NCI-H1694 (cell line): ENCODE measurements at regions not wholly inside any gene's neighbourhood (a gene's known extent, or its start where the extent isn't known, plus 50 kb on each side); places are given as distances from the start of the nearest gene placed in this dataset.

ENCODE experiments used
- DNase-seq: peaks from one replicate; lab custom pipeline; 2025; lab: John Stamatoyannopoulos, UW

- DNase-seq: no peak
Observed at GRCh38 chr1:71264039-71264438, 183.2 kb upstream of the ZRANB2 start.

GRCh38 chr1:71262970-71263369 is 182.1 kb upstream of the ZRANB2 start:
- DNase-seq: no peak

- no peak for DNase-seq
Observed at GRCh38 chr1:71252900-71253299, 172.1 kb upstream of the ZRANB2 start.

GRCh38 chr1:71245246-71245645 is 164.4 kb upstream of the ZRANB2 start:
- no peak for DNase-seq

- no peak for DNase-seq
Observed at GRCh38 chr1:71242239-71242638, 161.4 kb upstream of the ZRANB2 start.

GRCh38 chr1:71240656-71241055 is 159.8 kb upstream of the ZRANB2 start:
- no peak for DNase-seq

- no peak for DNase-seq
Observed at GRCh38 chr1:71236503-71236902, 155.7 kb upstream of the ZRANB2 start.

- no peak for DNase-seq
Observed at GRCh38 chr1:71233645-71234044, 152.8 kb upstream of the ZRANB2 start.

- DNase-seq: no peak
Observed at GRCh38 chr1:71232786-71233185, 152.0 kb upstream of the ZRANB2 start.

GRCh38 chr1:71232166-71232763 is 151.4 kb upstream of the ZRANB2 start:
- no peak for DNase-seq

GRCh38 chr1:71231751-71232150 is 150.9 kb upstream of the ZRANB2 start:
- DNase-seq: no peak

- DNase-seq: peak; percentile 12
Observed at GRCh38 chr1:71228742-71229365, 148.0 kb upstream of the ZRANB2 start.

- DNase-seq: peak; percentile 77
Observed at GRCh38 chr1:71228241-71228640, 147.4 kb upstream of the ZRANB2 start.

GRCh38 chr1:71224741-71225377 is 144.0 kb upstream of the ZRANB2 start:
- no peak for DNase-seq

GRCh38 chr1:71223641-71224340 is 143.0 kb upstream of the ZRANB2 start:
- DNase-seq: peak; percentile 78

- no peak for DNase-seq
Observed at GRCh38 chr1:71222668-71223067, 141.8 kb upstream of the ZRANB2 start.

- no peak for DNase-seq
Observed at GRCh38 chr1:71210718-71211117, 129.9 kb upstream of the ZRANB2 start.

GRCh38 chr1:71203241-71203640 is 122.4 kb upstream of the ZRANB2 start:
- DNase-seq: no peak

- no peak for DNase-seq
Observed at GRCh38 chr1:71200503-71200902, 119.7 kb upstream of the ZRANB2 start.

- peak; percentile 57 for DNase-seq
Observed at GRCh38 chr1:71196685-71197084, 115.8 kb upstream of the ZRANB2 start.

GRCh38 chr1:71193153-71193552 is 112.3 kb upstream of the ZRANB2 start:
- DNase-seq: no peak

GRCh38 chr1:71191520-71191919 is 110.7 kb upstream of the ZRANB2 start:
- no peak for DNase-seq

- DNase-seq: no peak
Observed at GRCh38 chr1:71190843-71191242, 110.0 kb upstream of the ZRANB2 start.
